ENCODE measurements at regions not wholly inside any gene's neighbourhood (a gene's known extent, or its start where the extent isn't known, plus 50 kb on each side); places are given as distances from the start of the nearest gene placed in this dataset.

DNA sequence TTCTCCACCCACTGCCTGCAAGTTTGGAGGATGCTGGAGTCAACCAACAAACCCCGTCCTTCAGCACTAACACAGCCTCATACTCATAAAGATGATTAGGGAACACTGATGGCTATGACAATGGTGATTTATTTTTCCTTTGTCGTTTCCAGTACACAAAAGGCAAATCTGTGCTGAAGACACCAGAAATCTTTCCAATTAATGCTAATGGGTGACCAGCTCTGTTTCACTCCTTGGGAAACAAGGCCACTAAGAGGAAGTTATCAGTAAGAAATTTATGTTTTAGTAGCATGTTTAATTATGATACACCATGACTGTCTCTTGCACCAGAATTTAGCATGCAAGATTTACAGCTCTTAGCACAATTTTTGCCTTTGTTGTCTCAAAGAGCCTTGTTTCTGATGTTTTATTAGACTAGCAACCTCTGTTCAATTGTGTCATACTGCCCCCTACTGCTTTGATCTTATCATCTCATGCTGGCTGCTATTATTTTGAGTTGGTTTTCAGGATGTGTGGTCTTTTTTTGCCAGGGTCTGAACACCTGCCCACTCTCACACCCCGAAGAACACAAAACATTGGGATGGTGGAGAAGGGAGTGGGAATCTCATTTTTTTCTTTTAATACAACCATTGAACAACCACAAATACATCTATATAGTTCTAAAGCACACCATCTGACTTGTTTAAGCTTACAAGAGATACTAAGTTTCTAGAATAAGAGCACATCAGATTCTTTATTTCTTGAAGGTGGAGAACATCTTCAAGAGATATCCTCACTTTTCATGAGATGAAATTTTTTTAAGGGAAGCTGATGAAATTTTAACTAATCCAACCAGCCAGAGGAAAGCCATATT is 160.9 kb downstream of the SPTSSA start:
- TF ChIP-seq, protein P1, sequence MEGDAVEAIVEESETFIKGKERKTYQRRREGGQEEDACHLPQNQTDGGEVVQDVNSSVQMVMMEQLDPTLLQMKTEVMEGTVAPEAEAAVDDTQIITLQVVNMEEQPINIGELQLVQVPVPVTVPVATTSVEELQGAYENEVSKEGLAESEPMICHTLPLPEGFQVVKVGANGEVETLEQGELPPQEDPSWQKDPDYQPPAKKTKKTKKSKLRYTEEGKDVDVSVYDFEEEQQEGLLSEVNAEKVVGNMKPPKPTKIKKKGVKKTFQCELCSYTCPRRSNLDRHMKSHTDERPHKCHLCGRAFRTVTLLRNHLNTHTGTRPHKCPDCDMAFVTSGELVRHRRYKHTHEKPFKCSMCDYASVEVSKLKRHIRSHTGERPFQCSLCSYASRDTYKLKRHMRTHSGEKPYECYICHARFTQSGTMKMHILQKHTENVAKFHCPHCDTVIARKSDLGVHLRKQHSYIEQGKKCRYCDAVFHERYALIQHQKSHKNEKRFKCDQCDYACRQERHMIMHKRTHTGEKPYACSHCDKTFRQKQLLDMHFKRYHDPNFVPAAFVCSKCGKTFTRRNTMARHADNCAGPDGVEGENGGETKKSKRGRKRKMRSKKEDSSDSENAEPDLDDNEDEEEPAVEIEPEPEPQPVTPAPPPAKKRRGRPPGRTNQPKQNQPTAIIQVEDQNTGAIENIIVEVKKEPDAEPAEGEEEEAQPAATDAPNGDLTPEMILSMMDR (IDR thresholded peaks at IDR 0.05): peak; percentile 46 to 74 (median 62)
- no peak for TF ChIP-seq POLR2A (IDR thresholded peaks at IDR 0.05)

Measured in heart left ventricle (tissue), 13 donors.